DOHH2 (cell line): ENCODE measurements at regions not wholly inside any gene's neighbourhood (a gene's known extent, or its start where the extent isn't known, plus 50 kb on each side); places are given as distances from the start of the nearest gene placed in this dataset.

Source experiments
- H3F3A ChIP-seq: fragments of 200-600 bp; sonication (generic), shearing (Covaris generic); 2 replicates; pipeline ENCODE4 v1.6.0; 2016; ENCODE audit warnings: antibody characterized with exemption, mild to moderate bottlenecking; ENCODE audit not compliant: control insufficient read depth, insufficient read depth
- H3K27ac ChIP-seq: fragments of 200-600 bp; sonication (generic); 2 replicates; pipeline ENCODE4 v1.5.1; 2014; ENCODE audit warnings: low read depth, mild to moderate bottlenecking, low read length, moderate library complexity
- H3K27me3 ChIP-seq: fragments of 200-600 bp; sonication (generic); 2 replicates; pipeline ENCODE4 v1.6.1; 2014; ENCODE audit warnings: mild to moderate bottlenecking, low read length, mixed read lengths; ENCODE audit not compliant: control insufficient read depth
- H3K36me3 ChIP-seq: fragments of 200-600 bp; sonication (generic); 2 replicates; pipeline ENCODE4 v1.6.1; 2014; ENCODE audit warnings: mild to moderate bottlenecking, low read length, moderate library complexity, mixed read lengths; ENCODE audit not compliant: control insufficient read depth
- H3K4me1 ChIP-seq: fragments of 200-600 bp; sonication (generic); 2 replicates; pipeline ENCODE4 v1.6.1; 2014; ENCODE audit warnings: mild to moderate bottlenecking, low read length, mixed read lengths; ENCODE audit not compliant: control insufficient read depth
- H3K4me2 ChIP-seq: fragments of 200-600 bp; sonication (generic); 2 replicates; pipeline ENCODE4 v1.6.0; 2014; ENCODE audit warnings: mild to moderate bottlenecking, low read length, moderate library complexity
- H3K4me3 ChIP-seq: fragments of 200-600 bp; sonication (generic); 2 replicates; pipeline ENCODE4 v1.5.1; 2014; ENCODE audit warnings: mild to moderate bottlenecking, low read length, mixed read lengths
- H3K79me2 ChIP-seq: fragments of 200-600 bp; sonication (generic); 2 replicates; pipeline ENCODE4 v1.6.1; 2014; ENCODE audit warnings: mild to moderate bottlenecking, low read length, mixed read lengths; ENCODE audit not compliant: control insufficient read depth
- H3K9me2 ChIP-seq: fragments of 200-600 bp; sonication (generic); replicated peaks from 2 replicates; pipeline ENCODE4 v1.6.1; 2014; ENCODE audit warnings: mild to moderate bottlenecking, low read length, mixed read lengths; ENCODE audit not compliant: control insufficient read depth
- H3K9me3 ChIP-seq: fragments of 200-600 bp; sonication (generic); 2 replicates; pipeline ENCODE4 v1.6.1; 2014; ENCODE audit warnings: antibody characterized with exemption, low read length, mixed read lengths; ENCODE audit not compliant: control insufficient read depth, insufficient read depth
- H4K20me1 ChIP-seq: fragments of 200-600 bp; sonication (generic); 2 replicates; pipeline ENCODE4 v1.6.0; 2014; ENCODE audit warnings: low read depth, mild to moderate bottlenecking, antibody characterized with exemption, low read length, moderate library complexity; ENCODE audit not compliant: control insufficient read depth, insufficient read depth
- CTCF ChIP-seq: fragments of 200-600 bp; sonication (generic); IDR thresholded peaks from one replicate; pipeline ENCODE4 v1.5.1; 2014; ENCODE audit warnings: antibody characterized with exemption, mild to moderate bottlenecking, low read depth, low read length; ENCODE audit not compliant: poor library complexity, severe bottlenecking
- EZH2phosphoT487 ChIP-seq: fragments of 200-600 bp; sonication (generic); IDR thresholded peaks from 2 replicates; pipeline ENCODE4 v1.6.1; 2017; ENCODE audit warnings: borderline replicate concordance, mild to moderate bottlenecking, antibody characterized with exemption, low read length, moderate library complexity, mixed read lengths

GRCh38 chrX:112961981-112962380 lies 121.3 kb upstream of the AMOT start:
- H3F3A ChIP-seq = no peaks in the 10 kb centered on the region
- no peak for TF ChIP-seq CTCF
- no peak for TF ChIP-seq EZH2phosphoT487
- no peaks in the 10 kb centered on the region for H4K20me1 ChIP-seq
- no peaks in the 10 kb centered on the region for H3K4me1 ChIP-seq
- H3K79me2 ChIP-seq = no peaks in the 10 kb centered on the region
- no peaks in the 10 kb centered on the region for H3K9me2 ChIP-seq
- H3K36me3 ChIP-seq = no peaks in the 10 kb centered on the region
- H3K9me3 ChIP-seq = no peaks in the 10 kb centered on the region
- no peak overlapping the region for H3K4me3 ChIP-seq
- H3K4me2 ChIP-seq = no peak overlapping the region
- no peaks in the 10 kb centered on the region for H3K27me3 ChIP-seq
- no peak overlapping the region for H3K27ac ChIP-seq

DNA sequence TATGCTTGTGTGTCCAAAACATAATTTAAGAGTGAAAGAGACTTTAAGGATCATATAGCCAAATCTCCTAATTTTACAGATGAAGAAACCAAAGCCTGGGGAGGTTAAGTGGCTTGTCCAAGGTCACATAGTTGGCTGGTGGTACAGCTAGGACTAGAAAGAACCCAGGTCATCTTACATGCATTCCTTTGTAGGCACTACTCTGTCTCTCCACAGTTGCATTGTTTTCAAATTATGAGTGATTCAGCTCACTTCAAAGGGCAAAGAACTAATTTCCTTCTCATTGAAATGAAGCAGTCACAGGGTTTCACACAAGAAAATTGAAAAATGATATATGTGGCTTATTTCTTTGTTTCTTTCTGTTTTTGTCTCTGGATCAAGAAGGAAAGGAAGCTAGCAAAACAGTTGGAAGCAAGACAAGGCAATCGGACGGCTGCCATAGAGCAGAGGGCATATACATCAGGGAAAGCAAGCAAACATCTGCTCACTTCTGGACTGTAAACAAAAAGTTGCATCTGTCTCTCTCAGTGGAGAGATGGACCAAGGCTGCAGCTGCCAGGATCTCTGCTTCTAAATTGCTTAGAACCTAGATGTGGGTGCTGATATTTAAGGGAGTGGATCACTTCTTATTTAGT lies 107.5 kb upstream of the AMOT start:
- no peaks in the 10 kb centered on the region for H3K4me1 ChIP-seq
- no peak overlapping the region for H3K4me3 ChIP-seq
- H3K9me3 ChIP-seq = no peaks in the 10 kb centered on the region
- no peak overlapping the region for H3K4me2 ChIP-seq
- H4K20me1 ChIP-seq = no peaks in the 10 kb centered on the region
- TF ChIP-seq EZH2phosphoT487 = no peak
- no peak for TF ChIP-seq CTCF
- no peaks in the 10 kb centered on the region for H3K27me3 ChIP-seq
- no peaks in the 10 kb centered on the region for H3K9me2 ChIP-seq
- H3K36me3 ChIP-seq = no peaks in the 10 kb centered on the region
- no peaks in the 10 kb centered on the region for H3F3A ChIP-seq
- no peak overlapping the region for H3K27ac ChIP-seq
- H3K79me2 ChIP-seq = no peaks in the 10 kb centered on the region

GRCh38 chrX:112946227-112946626 lies 105.6 kb upstream of the AMOT start:
- TF ChIP-seq CTCF = no peak
- TF ChIP-seq EZH2phosphoT487 = no peak
- H3K4me3 ChIP-seq = no peak overlapping the region
- no peaks in the 10 kb centered on the region for H3K27me3 ChIP-seq
- H4K20me1 ChIP-seq = no peaks in the 10 kb centered on the region
- H3K36me3 ChIP-seq = no peaks in the 10 kb centered on the region
- H3K9me2 ChIP-seq = no peaks in the 10 kb centered on the region
- H3K4me1 ChIP-seq = no peaks in the 10 kb centered on the region
- no peaks in the 10 kb centered on the region for H3K9me3 ChIP-seq
- H3K4me2 ChIP-seq = no peak overlapping the region
- H3K79me2 ChIP-seq = no peaks in the 10 kb centered on the region
- H3F3A ChIP-seq = no peaks in the 10 kb centered on the region
- H3K27ac ChIP-seq = no peak overlapping the region
